Peyer's patch (tissue), 4 donors: ENCODE measurements at regions not wholly inside any gene's neighbourhood (a gene's known extent, or its start where the extent isn't known, plus 50 kb on each side); places are given as distances from the start of the nearest gene placed in this dataset.

Experiments
- DNase-seq, 3 donors: peaks; one replicate each; pipeline ENCODE4 v3.0.0-alpha.2; 2017 to 2019
- H3K27ac ChIP-seq, 4 donors: fragments of 200-600 bp; sonication (generic); one replicate each; pipeline ENCODE4 v1.5.1; 2016 to 2019
- H3K27me3 ChIP-seq, 2 donors: fragments of 200-600 bp; sonication (generic); one replicate each; pipeline ENCODE4 v1.5.1; 2019
- H3K36me3 ChIP-seq, 3 donors: fragments of 200-600 bp; sonication (generic); one replicate each; pipeline ENCODE4 v1.5.1; 2016 to 2019
- H3K4me1 ChIP-seq, 4 donors: fragments of 200-600 bp; sonication (generic); one replicate each; pipeline ENCODE4 v1.5.1; 2016 to 2019
- H3K4me3 ChIP-seq, 4 donors: fragments of 200-600 bp; sonication (generic); 1 replicate in 3 of 4; 2 replicates in 1 of 4; pipeline ENCODE4 v1.5.1; 2016 to 2019; ENCODE audit warnings: mild to moderate bottlenecking in 1 of 4
- H3K9me3 ChIP-seq, 4 donors: fragments of 200-600 bp; sonication (generic); one replicate each; pipeline ENCODE4 v1.5.1; 2016 to 2019; ENCODE audit warnings: mild to moderate bottlenecking in 1 of 4
- CTCF ChIP-seq, 6 experiments: fragments of 450-650 bp in 4 of 6; fragments of 200-600 bp in 2 of 6; sonication (generic) in 1 of 6; IDR thresholded peaks; one replicate each; pipeline ENCODE4 v1.5.1; 2017 to 2019; ENCODE audit warnings: antibody characterized with exemption in 6 of 6, mild to moderate bottlenecking in 3 of 6, moderate library complexity in 1 of 6
- POLR2A ChIP-seq, 2 donors: fragments of 450-650 bp; IDR thresholded peaks; one replicate each; pipeline ENCODE4 v1.5.1; 2017; ENCODE audit warnings: antibody characterized with exemption in 2 of 2, mild to moderate bottlenecking in 2 of 2, moderate library complexity in 2 of 2

- Histone ChIP-seq H3K27me3 (no peaks in the 10 kb centered on the region), H3K4me3 (no peak overlapping the region), H3K27ac (no peak overlapping the region), H3K36me3 (no peaks in the 10 kb centered on the region), H3K4me1 (peaks cover 0 to 8% (median 0%) of the 10 kb centered on the region in 4 donors), H3K9me3 (no peaks in the 10 kb centered on the region)
- DNase-seq, result no peak
- TF ChIP-seq CTCF (IDR thresholded peaks at IDR 0.05) (no peak), POLR2A (IDR thresholded peaks at IDR 0.05) (no peak)
These were observed 447.0 kb upstream of the ID2 start for GRCh38 chr2:8234757-8235374.

GRCh38 chr2:8235419-8235818 lies 446.4 kb upstream of the ID2 start:
- no peak for TF ChIP-seq CTCF (IDR thresholded peaks at IDR 0.05)
- TF ChIP-seq POLR2A (IDR thresholded peaks at IDR 0.05), result no peak
- peaks cover 0 to 8% (median 0%) of the 10 kb centered on the region in 4 donors for H3K4me1 ChIP-seq
- H3K9me3 ChIP-seq, result no peaks in the 10 kb centered on the region
- no peaks in the 10 kb centered on the region for H3K27me3 ChIP-seq
- H3K36me3 ChIP-seq, result no peaks in the 10 kb centered on the region
- no peak overlapping the region for H3K27ac ChIP-seq
- no peak for DNase-seq
- no peak overlapping the region for H3K4me3 ChIP-seq

- H3K27me3 ChIP-seq, result no peaks in the 10 kb centered on the region
- no peak overlapping the region for H3K4me3 ChIP-seq
- no peak for TF ChIP-seq CTCF (IDR thresholded peaks at IDR 0.05)
- TF ChIP-seq POLR2A (IDR thresholded peaks at IDR 0.05), result no peak
- DNase-seq, result no peak
- no peaks in the 10 kb centered on the region for H3K9me3 ChIP-seq
- H3K27ac ChIP-seq, result no peak overlapping the region
- no peaks in the 10 kb centered on the region for H3K36me3 ChIP-seq
- peaks cover 0 to 8% (median 0%) of the 10 kb centered on the region in 4 donors for H3K4me1 ChIP-seq
These were observed 445.5 kb upstream of the ID2 start for GRCh38 chr2:8236391-8236790.

GRCh38 chr2:8238521-8239230 lies 443.2 kb upstream of the ID2 start:
- Histone ChIP-seq H3K4me1 (peaks cover 0 to 8% (median 0%) of the 10 kb centered on the region in 4 donors), H3K27ac (no peak overlapping the region), H3K4me3 (no peak overlapping the region), H3K9me3 (no peaks in the 10 kb centered on the region), H3K27me3 (no peaks in the 10 kb centered on the region), H3K36me3 (no peaks in the 10 kb centered on the region)
- TF ChIP-seq CTCF (IDR thresholded peaks at IDR 0.05) (no peak), POLR2A (IDR thresholded peaks at IDR 0.05) (no peak)
- DNase-seq, result no peak

GRCh38 chr2:8239531-8240088 lies 442.2 kb upstream of the ID2 start:
- Histone ChIP-seq H3K27me3 (no peaks in the 10 kb centered on the region), H3K4me3 (no peak overlapping the region), H3K4me1 (peaks cover 0 to 8% (median 0%) of the 10 kb centered on the region in 4 donors), H3K9me3 (no peaks in the 10 kb centered on the region), H3K36me3 (no peaks in the 10 kb centered on the region), H3K27ac (no peak overlapping the region)
- no peak for DNase-seq
- no peak for TF ChIP-seq CTCF (IDR thresholded peaks at IDR 0.05)
- TF ChIP-seq POLR2A (IDR thresholded peaks at IDR 0.05), result no peak
